ENCODE measurements at regions not wholly inside any gene's neighbourhood (a gene's known extent, or its start where the extent isn't known, plus 50 kb on each side); places are given as distances from the start of the nearest gene placed in this dataset.

GRCh38 chr12:65721541-65722190 lies 102.6 kb upstream of the HMGA2 start:
- intact Hi-C loops (cut with DNase I) = no loop called here
- Histone ChIP-seq H3K9ac (ENCODE audit: low read length in 3 of 3) (no peak overlapping the region), H3K27me3 (ENCODE audit: control insufficient read depth, insufficient read depth, low read length) (no peaks in the 10 kb centered on the region), H3K4me3 (ENCODE audit: low read length in 3 of 3) (no peak overlapping the region), H3K27ac (ENCODE audit: low read depth in 2 of 2, low read length in 2 of 2) (no peak overlapping the region), H3K9me3 (ENCODE audit: control insufficient read depth in 2 of 3, insufficient read depth in 1 of 3, low read length in 3 of 3) (no peaks in the 10 kb centered on the region), H3K36me3 (ENCODE audit: control insufficient read depth in 2 of 3, insufficient read depth in 3 of 3, low read length in 3 of 3) (no peaks in the 10 kb centered on the region), H3K4me1 (ENCODE audit: control insufficient read depth in 2 of 3, insufficient read depth in 2 of 3, low read depth in 1 of 3, low read length in 3 of 3) (no peaks in the 10 kb centered on the region)
- FAIRE-seq (no peak), DNase-seq (no peak)
- no peak for TF ChIP-seq CTCF (IDR thresholded peaks at IDR 0.05; ENCODE audit: borderline replicate concordance, extremely low read depth, insufficient read depth)

GRCh38 chr12:65725376-65725775 lies 98.9 kb upstream of the HMGA2 start:
- FAIRE-seq (no peak), DNase-seq (no peak)
- no peaks in the 10 kb centered on the region for H3K4me1 ChIP-seq (ENCODE audit: control insufficient read depth in 2 of 3, insufficient read depth in 2 of 3, low read depth in 1 of 3, low read length in 3 of 3)
- no peak overlapping the region for H3K9ac ChIP-seq (ENCODE audit: low read length in 3 of 3)
- no peak for TF ChIP-seq CTCF (IDR thresholded peaks at IDR 0.05; ENCODE audit: borderline replicate concordance, extremely low read depth, insufficient read depth)
- H3K4me3 ChIP-seq (ENCODE audit: low read length in 3 of 3) = no peak overlapping the region
- intact Hi-C loops (cut with DNase I) = no loop called here
- H3K27me3 ChIP-seq (ENCODE audit: control insufficient read depth, insufficient read depth, low read length) = peaks cover 9% of the 10 kb centered on the region
- no peaks in the 10 kb centered on the region for H3K36me3 ChIP-seq (ENCODE audit: control insufficient read depth in 2 of 3, insufficient read depth in 3 of 3, low read length in 3 of 3)
- H3K9me3 ChIP-seq (ENCODE audit: control insufficient read depth in 2 of 3, insufficient read depth in 1 of 3, low read length in 3 of 3) = no peaks in the 10 kb centered on the region
- H3K27ac ChIP-seq (ENCODE audit: low read depth in 2 of 2, low read length in 2 of 2) = no peak overlapping the region

- DNase-seq (peak in 2 of 5 donors; percentile 19 to 27), FAIRE-seq (no peak)
- peaks cover 9% of the 10 kb centered on the region for H3K27me3 ChIP-seq (ENCODE audit: control insufficient read depth, insufficient read depth, low read length)
- no peak overlapping the region for H3K9ac ChIP-seq (ENCODE audit: low read length in 3 of 3)
- TF ChIP-seq CTCF (IDR thresholded peaks at IDR 0.05; ENCODE audit: borderline replicate concordance, extremely low read depth, insufficient read depth) = no peak
- H3K36me3 ChIP-seq (ENCODE audit: control insufficient read depth in 2 of 3, insufficient read depth in 3 of 3, low read length in 3 of 3) = no peaks in the 10 kb centered on the region
- H3K27ac ChIP-seq (ENCODE audit: low read depth in 2 of 2, low read length in 2 of 2) = no peak overlapping the region
- H3K4me1 ChIP-seq (ENCODE audit: control insufficient read depth in 2 of 3, insufficient read depth in 2 of 3, low read depth in 1 of 3, low read length in 3 of 3) = no peaks in the 10 kb centered on the region
- no peaks in the 10 kb centered on the region for H3K9me3 ChIP-seq (ENCODE audit: control insufficient read depth in 2 of 3, insufficient read depth in 1 of 3, low read length in 3 of 3)
- intact Hi-C loops (cut with DNase I) = no loop called here
- peak overlapping the region in 1 of 3 donors; percentile 52 for H3K4me3 ChIP-seq (ENCODE audit: low read length in 3 of 3)
Observed at GRCh38 chr12:65728455-65728847, 95.8 kb upstream of the HMGA2 start.
